Activated CD8-positive, alpha-beta T cell treated with anti-CD3 and anti-CD28 coated beads, Interleukin-2, amount 10 ng/mL, durations not matched to agents 7 days and 5 days (primary cell): ENCODE measurements at regions not wholly inside any gene's neighbourhood (a gene's known extent, or its start where the extent isn't known, plus 50 kb on each side); places are given as distances from the start of the nearest gene placed in this dataset.
"Not testable (repeated sequence)": the region's sequence is repeated elsewhere in the genome, so short reads cannot be mapped to it uniquely, and the experiment has no call there.

ENCODE experiments used
- ATAC-seq: fragments of 150-1000 bp; cut with Tn5 transposase; one replicate; pipeline ENCODE4 v1.10.0; 2021; ENCODE audit warnings: moderate library complexity
- CTCF ChIA-PET: fragments of 350-600 bp; sonication (Branson Sonifier 250); formaldehyde crosslinking; loops from one replicate; lab custom pipeline; 2021; ENCODE audit warnings: antibody characterized with exemption; lab: Charles Lee
- POLR2A ChIA-PET: fragments of 350-600 bp; sonication (Branson Sonifier 250); formaldehyde crosslinking; loops from one replicate; lab custom pipeline; 2021; ENCODE audit warnings: antibody characterized with exemption; lab: Charles Lee
- DNase-seq: peaks from one replicate; pipeline ENCODE4 v3.0.0-alpha.2; 2020
- H3K27ac Mint-ChIP-seq: one replicate; pipeline ENCODE4 v1.8.0; 2021; ENCODE audit warnings: mild to moderate bottlenecking, mixed read lengths
- H3K27me3 Mint-ChIP-seq: one replicate; pipeline ENCODE4 v1.8.0; 2021; ENCODE audit warnings: low read depth, mixed read lengths
- H3K36me3 Mint-ChIP-seq: one replicate; pipeline ENCODE4 v1.8.0; 2021; ENCODE audit warnings: low read depth, mixed read lengths
- H3K4me1 Mint-ChIP-seq: one replicate; pipeline ENCODE4 v1.8.0; 2021; ENCODE audit warnings: low read depth, mixed read lengths
- H3K4me3 Mint-ChIP-seq: one replicate; pipeline ENCODE4 v1.8.0; 2021; ENCODE audit warnings: mild to moderate bottlenecking, mixed read lengths
- H3K9me3 Mint-ChIP-seq: one replicate; pipeline ENCODE4 v1.8.0; 2022; ENCODE audit warnings: mixed read lengths; ENCODE audit not compliant: insufficient read depth

DNA sequence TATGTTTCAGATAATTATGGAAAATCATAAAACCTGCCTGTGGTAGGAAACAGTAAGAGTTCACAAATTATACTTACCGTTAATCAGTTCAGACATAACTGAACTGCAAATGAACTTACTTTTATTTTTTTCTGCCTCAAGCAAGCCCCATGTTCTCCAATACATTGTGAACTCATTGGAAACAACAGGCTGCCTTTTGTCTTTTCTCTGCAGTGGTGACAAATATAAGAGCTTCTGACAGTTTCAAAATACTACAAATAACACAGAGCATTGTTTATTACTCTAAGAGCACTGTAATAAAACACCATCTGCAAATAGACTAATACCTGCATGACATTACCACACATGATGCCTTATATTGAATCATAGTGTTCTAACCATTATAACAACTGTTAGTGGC lies 94.0 kb upstream of the CDCA7L start:
- Mint-ChIP-seq H3K27me3 (peaks cover 13% of the 10 kb centered on the region), H3K27ac (no peak overlapping the region), H3K4me1 (no peaks in the 10 kb centered on the region), H3K4me3 (no peak overlapping the region), H3K36me3 (no peaks in the 10 kb centered on the region), H3K9me3 (no peaks in the 10 kb centered on the region)
- POLR2A ChIA-PET = no interaction called here
- ATAC-seq = no peak
- CTCF ChIA-PET = no interaction called here
- DNase-seq = no peak

DNA sequence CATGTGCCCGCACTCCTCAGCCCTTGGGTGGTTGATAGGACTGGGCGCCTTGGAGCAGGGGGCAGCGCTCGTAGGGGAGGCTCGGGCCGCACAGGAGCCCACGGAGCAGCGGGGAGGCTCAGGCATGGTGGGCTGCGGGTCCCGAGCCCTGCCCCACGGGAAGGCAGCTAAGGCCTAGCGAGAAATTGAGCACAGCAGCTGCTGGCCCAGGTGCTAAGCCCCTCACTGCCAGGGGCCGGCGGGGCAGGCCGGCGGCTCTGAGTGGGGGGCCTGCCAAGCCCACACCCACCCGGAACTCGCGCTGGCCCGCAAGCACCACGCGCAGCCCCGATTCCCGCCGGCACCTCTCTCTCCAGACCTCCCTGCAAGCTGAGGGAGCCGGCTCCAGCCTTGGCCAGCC lies 86.7 kb upstream of the CDCA7L start:
- CTCF ChIA-PET = not testable (repeated sequence)

DNA sequence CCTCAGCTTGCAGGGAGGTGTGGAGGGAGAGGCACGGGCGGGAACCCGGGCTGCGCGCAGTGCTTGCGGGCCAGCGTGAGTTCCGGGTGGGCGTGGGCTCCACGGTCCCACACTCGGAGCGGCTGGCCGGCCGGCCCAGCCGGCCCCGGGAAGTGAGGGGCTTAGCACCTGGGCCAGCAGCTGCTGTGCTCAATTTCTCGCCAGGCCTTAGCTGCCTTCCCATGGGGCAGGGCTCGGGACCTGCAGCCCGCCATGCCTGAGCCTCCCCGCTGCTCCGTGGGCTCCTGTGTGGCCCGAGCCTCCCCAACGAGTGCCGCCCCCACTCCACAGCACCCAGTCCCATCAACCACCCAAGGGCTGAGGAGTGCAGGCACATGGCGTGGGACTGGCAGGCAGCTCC lies 83.0 kb upstream of the CDCA7L start:
- H3K36me3 Mint-ChIP-seq, H3K4me1 Mint-ChIP-seq, H3K27me3 Mint-ChIP-seq, H3K27ac Mint-ChIP-seq, CTCF ChIA-PET, H3K4me3 Mint-ChIP-seq, H3K9me3 Mint-ChIP-seq, DNase-seq, POLR2A ChIA-PET, ATAC-seq: not testable (repeated sequence)

More for the DNA sequence above, 86.7 kb upstream of the CDCA7L start:
- H3K9me3 Mint-ChIP-seq, DNase-seq, POLR2A ChIA-PET, ATAC-seq, H3K4me3 Mint-ChIP-seq, H3K4me1 Mint-ChIP-seq, H3K27ac Mint-ChIP-seq, H3K27me3 Mint-ChIP-seq, H3K36me3 Mint-ChIP-seq: not testable (repeated sequence)

DNA sequence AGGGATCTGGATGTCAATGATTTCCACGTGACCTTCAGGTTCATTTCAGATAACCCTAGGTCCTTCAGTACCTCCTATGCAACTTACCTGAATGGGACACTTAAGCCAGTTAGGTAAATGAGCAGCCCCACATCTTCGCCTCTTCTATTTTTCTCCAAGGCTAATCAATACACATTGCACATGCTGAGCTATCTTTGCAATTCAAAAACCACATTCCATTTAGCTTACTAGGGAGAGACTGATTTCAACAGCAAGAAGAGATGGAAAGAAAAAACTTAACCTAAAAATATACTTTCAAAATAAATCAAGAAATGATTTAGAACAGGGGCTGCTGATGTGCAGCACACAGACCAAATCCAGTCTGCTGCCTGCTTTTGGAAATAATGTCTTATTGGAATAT lies 81.8 kb upstream of the CDCA7L start:
- no peaks in the 10 kb centered on the region for H3K9me3 Mint-ChIP-seq
- no peak for ATAC-seq
- peaks cover 8% of the 10 kb centered on the region for H3K27me3 Mint-ChIP-seq
- no peak overlapping the region for H3K27ac Mint-ChIP-seq
- ChIA-PET CTCF (no interaction called here), POLR2A (no interaction called here)
- no peak for DNase-seq
- H3K36me3 Mint-ChIP-seq = no peaks in the 10 kb centered on the region
- no peak overlapping the region for H3K4me3 Mint-ChIP-seq
- no peaks in the 10 kb centered on the region for H3K4me1 Mint-ChIP-seq

DNA sequence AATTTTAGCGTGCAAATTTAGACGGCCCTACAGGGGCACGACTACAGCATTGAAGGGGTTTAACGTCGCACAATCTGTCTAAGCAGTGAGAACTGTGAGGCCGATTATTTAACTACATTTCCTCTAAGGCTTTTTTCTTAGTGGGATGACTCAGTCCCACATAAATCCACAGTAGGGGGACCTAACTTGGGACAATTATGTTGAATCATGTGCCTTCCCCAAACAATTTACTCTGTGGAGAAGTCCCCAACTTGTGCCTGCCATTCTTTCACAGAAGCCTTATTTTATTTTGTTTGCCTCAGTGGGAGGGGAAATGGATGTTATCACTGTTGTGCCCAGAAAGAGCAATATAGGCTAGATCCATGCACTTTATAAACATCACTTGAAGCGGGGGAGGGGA lies 80.3 kb upstream of the CDCA7L start:
- H3K4me1 Mint-ChIP-seq = no peaks in the 10 kb centered on the region
- no peak overlapping the region for H3K4me3 Mint-ChIP-seq
- DNase-seq (no peak), ATAC-seq (no peak)
- CTCF ChIA-PET = no interaction called here
- H3K9me3 Mint-ChIP-seq = no peaks in the 10 kb centered on the region
- peaks cover 14% of the 10 kb centered on the region for H3K27me3 Mint-ChIP-seq
- POLR2A ChIA-PET = no interaction called here
- H3K27ac Mint-ChIP-seq = no peak overlapping the region
- no peaks in the 10 kb centered on the region for H3K36me3 Mint-ChIP-seq

DNA sequence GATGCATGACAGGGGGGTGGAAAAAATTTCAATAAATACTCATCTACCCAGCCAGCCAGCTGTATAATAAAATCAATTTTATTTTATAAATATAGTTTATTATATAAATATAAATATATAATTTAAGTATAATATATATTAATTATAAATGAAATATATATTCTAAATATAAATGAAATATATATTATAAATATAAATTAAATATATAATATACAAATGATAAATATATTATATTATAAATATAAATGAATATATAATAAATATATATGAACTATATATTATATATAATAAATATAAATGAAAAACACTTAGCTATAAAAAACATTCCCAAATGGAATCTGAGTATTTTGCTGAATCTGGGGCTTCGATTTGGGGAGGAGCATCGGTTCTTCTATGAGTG lies 79.4 kb upstream of the CDCA7L start:
- no peaks in the 10 kb centered on the region for H3K4me1 Mint-ChIP-seq
- H3K27ac Mint-ChIP-seq = no peak overlapping the region
- H3K36me3 Mint-ChIP-seq = no peaks in the 10 kb centered on the region
- H3K4me3 Mint-ChIP-seq = no peak overlapping the region
- POLR2A ChIA-PET = no interaction called here
- no peak for DNase-seq
- CTCF ChIA-PET = no interaction called here
- peaks cover 14% of the 10 kb centered on the region for H3K27me3 Mint-ChIP-seq
- ATAC-seq = no peak
- H3K9me3 Mint-ChIP-seq = no peaks in the 10 kb centered on the region

DNA sequence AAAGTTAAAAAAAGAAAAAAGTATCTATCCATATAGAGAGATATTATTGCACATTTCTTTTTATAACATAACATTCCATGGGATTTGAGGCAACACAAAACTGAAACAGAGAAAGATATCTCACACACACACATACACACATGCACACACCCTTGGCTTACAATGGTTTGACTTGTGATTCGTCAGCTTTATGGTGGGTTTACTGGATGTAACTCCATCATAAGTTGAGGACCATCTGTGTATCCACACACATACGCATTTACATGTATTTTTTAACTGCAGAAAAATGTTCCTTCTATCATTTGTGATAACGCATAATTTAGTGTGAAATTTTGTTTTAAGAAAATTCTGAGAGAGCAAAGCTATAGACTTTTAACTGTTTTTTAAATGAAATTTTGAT lies 74.2 kb upstream of the CDCA7L start:
- ChIA-PET POLR2A (no interaction called here), CTCF (no interaction called here)
- Mint-ChIP-seq H3K36me3 (no peaks in the 10 kb centered on the region), H3K27me3 (peaks cover 16% of the 10 kb centered on the region), H3K27ac (no peak overlapping the region), H3K4me1 (no peaks in the 10 kb centered on the region), H3K4me3 (no peak overlapping the region), H3K9me3 (no peaks in the 10 kb centered on the region)
- ATAC-seq = no peak
- DNase-seq = no peak

DNA sequence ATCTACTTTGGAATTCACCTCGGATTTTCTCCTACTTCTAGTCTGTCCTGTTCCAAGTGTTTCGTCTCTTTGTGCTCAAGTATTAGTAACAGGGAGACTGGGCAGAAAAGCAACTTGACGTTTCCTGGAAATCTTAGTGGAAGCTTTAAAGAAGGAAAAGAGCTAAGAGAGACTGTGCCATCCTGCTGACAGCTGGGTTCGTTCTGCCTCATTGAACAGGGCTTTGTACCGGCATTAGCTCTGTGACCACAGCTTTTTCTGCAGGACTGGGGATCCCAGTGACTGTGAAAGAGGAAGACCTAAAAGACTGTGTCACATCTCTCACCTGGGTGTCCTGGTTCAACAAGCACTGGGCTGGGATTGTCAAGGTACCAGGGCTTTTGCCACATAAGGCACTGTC lies 70.8 kb upstream of the CDCA7L start:
- DNase-seq (no peak), ATAC-seq (no peak)
- no peak overlapping the region for H3K27ac Mint-ChIP-seq
- POLR2A ChIA-PET = no interaction called here
- CTCF ChIA-PET = no interaction called here
- H3K27me3 Mint-ChIP-seq = peaks cover 7% of the 10 kb centered on the region
- H3K4me3 Mint-ChIP-seq = no peak overlapping the region
- H3K9me3 Mint-ChIP-seq = no peaks in the 10 kb centered on the region
- H3K4me1 Mint-ChIP-seq = no peaks in the 10 kb centered on the region
- no peaks in the 10 kb centered on the region for H3K36me3 Mint-ChIP-seq

DNA sequence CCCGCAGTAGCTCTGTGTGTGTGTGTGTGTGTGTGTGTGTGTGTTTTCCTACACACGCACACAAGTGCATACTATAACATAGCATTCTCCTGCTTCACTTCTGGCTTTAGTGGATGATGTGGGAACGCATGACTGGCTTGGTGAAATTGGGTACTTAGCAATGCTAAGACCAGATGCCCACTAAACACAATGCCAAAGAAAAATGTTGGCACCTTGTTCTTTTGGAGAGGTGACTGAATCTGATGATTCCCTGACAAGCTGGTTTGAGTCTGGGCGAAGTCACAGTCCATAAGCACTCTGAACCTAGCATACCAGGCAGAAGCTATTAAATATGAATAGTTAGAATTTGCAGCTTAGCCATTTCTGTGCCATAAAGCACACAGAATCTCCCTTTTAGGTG lies 68.0 kb upstream of the CDCA7L start:
- DNase-seq = no peak
- H3K4me3 Mint-ChIP-seq = no peak overlapping the region
- H3K4me1 Mint-ChIP-seq = no peaks in the 10 kb centered on the region
- no peaks in the 10 kb centered on the region for H3K36me3 Mint-ChIP-seq
- POLR2A ChIA-PET = no interaction called here
- no peak for ATAC-seq
- no peak overlapping the region for H3K27ac Mint-ChIP-seq
- H3K9me3 Mint-ChIP-seq = no peaks in the 10 kb centered on the region
- CTCF ChIA-PET = no interaction called here
- H3K27me3 Mint-ChIP-seq = peaks cover 5% of the 10 kb centered on the region

DNA sequence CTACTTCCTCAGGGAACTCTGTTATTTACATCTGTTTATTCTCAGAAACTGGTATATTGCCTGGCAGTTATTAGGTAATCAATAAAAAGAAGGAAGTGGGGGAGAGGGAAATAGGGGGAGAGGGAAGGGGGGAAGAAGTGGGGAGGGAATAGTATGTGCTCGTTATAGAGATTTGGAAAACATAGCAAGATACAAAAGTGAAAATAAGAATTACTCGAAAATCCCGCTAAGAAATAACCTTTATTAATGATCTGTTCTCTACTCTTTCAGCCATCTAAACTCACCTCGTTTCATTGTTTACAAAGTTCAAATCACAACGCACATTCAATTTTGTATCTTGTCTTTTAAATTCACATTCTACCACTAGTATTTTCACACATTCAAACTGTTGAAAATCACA lies 63.0 kb upstream of the CDCA7L start:
- no peaks in the 10 kb centered on the region for H3K9me3 Mint-ChIP-seq
- POLR2A ChIA-PET = no interaction called here

DNA sequence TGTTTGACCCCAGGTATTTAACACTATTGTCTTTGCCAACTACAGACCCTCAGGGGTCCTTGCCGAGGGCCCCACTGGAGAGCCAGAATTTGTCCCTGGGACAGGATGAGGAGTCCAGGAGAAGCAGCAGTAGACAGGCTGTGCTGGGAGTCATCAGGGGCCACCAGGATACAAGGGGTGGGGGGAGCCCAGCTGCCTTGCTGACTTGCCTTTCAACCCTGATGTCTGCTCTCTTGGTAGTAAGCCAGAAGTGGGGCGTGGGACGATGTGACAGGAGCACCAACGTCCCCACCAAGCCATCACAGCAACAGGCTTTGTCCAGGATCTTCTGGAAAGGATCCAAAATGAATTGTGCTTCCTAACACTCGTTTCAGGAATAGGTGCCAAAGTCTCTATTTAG lies 62.4 kb upstream of the CDCA7L start:
- H3K4me3 Mint-ChIP-seq = no peak overlapping the region
- H3K27ac Mint-ChIP-seq = no peak overlapping the region
- CTCF ChIA-PET = no interaction called here
- ATAC-seq (no peak), DNase-seq (no peak)
- H3K27me3 Mint-ChIP-seq = peaks cover 8% of the 10 kb centered on the region
- no peaks in the 10 kb centered on the region for H3K4me1 Mint-ChIP-seq
- POLR2A ChIA-PET = no interaction called here
- H3K36me3 Mint-ChIP-seq = no peaks in the 10 kb centered on the region
- H3K9me3 Mint-ChIP-seq = no peaks in the 10 kb centered on the region

More for the DNA sequence above, 63.0 kb upstream of the CDCA7L start:
- DNase-seq (no peak), ATAC-seq (no peak)
- H3K36me3 Mint-ChIP-seq = no peaks in the 10 kb centered on the region
- H3K27ac Mint-ChIP-seq = no peak overlapping the region
- no peak overlapping the region for H3K4me3 Mint-ChIP-seq
- peaks cover 8% of the 10 kb centered on the region for H3K27me3 Mint-ChIP-seq
- no peaks in the 10 kb centered on the region for H3K4me1 Mint-ChIP-seq
- CTCF ChIA-PET = no interaction called here

DNA sequence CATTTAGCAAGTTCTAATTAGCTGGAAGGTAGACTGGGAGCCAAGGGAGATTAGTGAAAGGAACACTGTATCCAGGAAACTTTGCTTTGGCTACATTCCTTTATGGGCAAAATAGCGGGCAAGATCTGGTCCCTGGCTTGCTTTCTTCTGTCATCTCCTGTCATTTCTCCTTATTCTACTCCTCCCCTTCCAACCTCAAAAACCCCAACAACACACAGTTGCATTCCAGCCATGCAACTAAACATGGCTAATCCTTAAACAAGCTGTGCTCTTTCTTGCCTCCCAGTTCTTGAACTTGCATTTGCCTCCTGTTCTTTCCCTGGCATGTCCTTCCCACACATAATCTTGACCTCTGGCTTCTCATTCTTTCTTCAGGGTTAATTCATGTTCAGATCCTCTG lies 59.5 kb upstream of the CDCA7L start:
- Mint-ChIP-seq H3K9me3 (no peaks in the 10 kb centered on the region), H3K4me3 (no peak overlapping the region), H3K27ac (no peak overlapping the region), H3K27me3 (peaks cover 8% of the 10 kb centered on the region), H3K36me3 (no peaks in the 10 kb centered on the region), H3K4me1 (peaks cover 2% of the 10 kb centered on the region)
- ATAC-seq (no peak), DNase-seq (no peak)
- CTCF ChIA-PET = no interaction called here
- POLR2A ChIA-PET = no interaction called here

DNA sequence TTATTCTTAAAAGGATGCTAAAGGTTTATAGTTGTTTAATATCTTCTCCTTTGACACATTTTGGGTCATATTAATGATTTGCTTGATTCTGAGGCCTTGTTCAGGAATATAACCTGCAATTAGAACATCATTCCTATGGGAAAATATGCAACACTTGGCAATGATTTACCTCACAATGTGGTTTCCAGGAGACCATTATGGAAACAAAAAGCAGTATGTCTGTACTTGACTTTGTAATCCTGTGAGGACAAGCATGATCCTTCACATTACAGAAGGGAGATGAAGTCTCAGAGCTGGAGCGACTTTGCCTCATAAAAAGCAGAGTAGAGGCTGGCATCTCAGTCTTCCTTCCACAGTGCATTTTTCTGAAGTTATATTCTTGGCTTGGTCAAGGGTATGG lies 57.0 kb upstream of the CDCA7L start:
- ATAC-seq (no peak), DNase-seq (no peak)
- no peak overlapping the region for H3K27ac Mint-ChIP-seq
- POLR2A ChIA-PET = no interaction called here
- peaks cover 7% of the 10 kb centered on the region for H3K27me3 Mint-ChIP-seq
- peaks cover 2% of the 10 kb centered on the region for H3K4me1 Mint-ChIP-seq
- H3K36me3 Mint-ChIP-seq = no peaks in the 10 kb centered on the region
- CTCF ChIA-PET = interaction anchor here (1.0 to 1.3 kb wide), 3 partner anchors 39 to 461 kb away, joined by 3 to 6 read pairs (median 3); no protein-coding TSS in a partner anchor
- H3K4me3 Mint-ChIP-seq = no peak overlapping the region
- no peaks in the 10 kb centered on the region for H3K9me3 Mint-ChIP-seq
